Osteoblast (primary cell): ENCODE measurements at regions not wholly inside any gene's neighbourhood (a gene's known extent, or its start where the extent isn't known, plus 50 kb on each side); places are given as distances from the start of the nearest gene placed in this dataset.
"Not testable (repeated sequence)": the region's sequence is repeated elsewhere in the genome, so short reads cannot be mapped to it uniquely, and the experiment has no call there.

Experiments
- DNase-seq: peaks from one replicate; pipeline ENCODE4 v3.0.0; 2011; ENCODE audit warnings: low spot score, mixed read lengths; ENCODE audit not compliant: insufficient read length; ENCODE audit errors: missing footprints
- H2AFZ ChIP-seq: 2 replicates; pipeline ENCODE4 v1.6.0; 2011; ENCODE audit warnings: mild to moderate bottlenecking, low read length
- H3K27ac ChIP-seq: 2 replicates; pipeline ENCODE4 v1.5.1; 2011; ENCODE audit warnings: mild to moderate bottlenecking, low read depth, low read length, moderate library complexity
- H3K27me3 ChIP-seq: 2 replicates; pipeline ENCODE4 v1.6.0; 2012; ENCODE audit warnings: mild to moderate bottlenecking, control low read depth, inconsistent platforms, low read length, moderate library complexity; ENCODE audit not compliant: insufficient read depth
- H3K36me3 ChIP-seq: 2 replicates; pipeline ENCODE4 v1.5.1; 2011; ENCODE audit warnings: mild to moderate bottlenecking, low read length, control low read depth, moderate library complexity; ENCODE audit not compliant: insufficient read depth
- H3K4me1 ChIP-seq: 2 replicates; pipeline ENCODE4 v1.5.1; 2011; ENCODE audit warnings: mild to moderate bottlenecking, low read length, control low read depth, moderate library complexity; ENCODE audit not compliant: insufficient read depth
- H3K4me2 ChIP-seq: 2 replicates; pipeline ENCODE4 v1.6.0; 2011; ENCODE audit warnings: mild to moderate bottlenecking, low read length; ENCODE audit not compliant: insufficient read depth
- H3K4me3 ChIP-seq: fragments of 200-600 bp; sonication (generic); 3 replicates; pipeline ENCODE4 v1.5.1; 2012; ENCODE audit warnings: mild to moderate bottlenecking, low read length, inconsistent platforms; ENCODE audit not compliant: insufficient read depth
- H3K79me2 ChIP-seq: 2 replicates; pipeline ENCODE4 v1.6.0; 2012; ENCODE audit warnings: mild to moderate bottlenecking, low read length, control low read depth, inconsistent platforms; ENCODE audit not compliant: insufficient read depth
- H3K9me3 ChIP-seq: 2 replicates; pipeline ENCODE4 v1.5.1; 2011; ENCODE audit warnings: low read depth, low read length, control low read depth
- H4K20me1 ChIP-seq: 2 replicates; pipeline ENCODE4 v1.6.0; 2012; ENCODE audit warnings: mild to moderate bottlenecking, low read length, control low read depth; ENCODE audit not compliant: insufficient read depth
- CTCF ChIP-seq: IDR thresholded peaks from 2 replicates; pipeline ENCODE4 v1.5.1; 2011; ENCODE audit warnings: mild to moderate bottlenecking, low read depth, low read length, moderate library complexity; ENCODE audit errors: extremely low read depth

- H3K27ac ChIP-seq = no peak overlapping the region
- no peaks in the 10 kb centered on the region for H4K20me1 ChIP-seq
- no peak overlapping the region for H3K4me3 ChIP-seq
- no peaks in the 10 kb centered on the region for H3K4me1 ChIP-seq
- no peak for DNase-seq
- H3K27me3 ChIP-seq = no peaks in the 10 kb centered on the region
- no peak for TF ChIP-seq CTCF
- H2AFZ ChIP-seq = no peak overlapping the region
- H3K4me2 ChIP-seq = no peak overlapping the region
- no peaks in the 10 kb centered on the region for H3K79me2 ChIP-seq
- no peaks in the 10 kb centered on the region for H3K36me3 ChIP-seq
- no peaks in the 10 kb centered on the region for H3K9me3 ChIP-seq
Observed at GRCh38 chr12:38201461-38202276, 114.9 kb upstream of the ALG10B start.

GRCh38 chr12:38204831-38205230, 111.7 kb upstream of the ALG10B start:
- Histone ChIP-seq H3K4me3 (no peak overlapping the region), H3K4me2 (no peak overlapping the region), H3K9me3 (no peaks in the 10 kb centered on the region), H3K27me3 (no peaks in the 10 kb centered on the region), H3K36me3 (no peaks in the 10 kb centered on the region), H2AFZ (no peak overlapping the region), H3K4me1 (no peaks in the 10 kb centered on the region), H4K20me1 (no peaks in the 10 kb centered on the region), H3K27ac (no peak overlapping the region), H3K79me2 (no peaks in the 10 kb centered on the region)
- no peak for TF ChIP-seq CTCF
- no peak for DNase-seq

DNA sequence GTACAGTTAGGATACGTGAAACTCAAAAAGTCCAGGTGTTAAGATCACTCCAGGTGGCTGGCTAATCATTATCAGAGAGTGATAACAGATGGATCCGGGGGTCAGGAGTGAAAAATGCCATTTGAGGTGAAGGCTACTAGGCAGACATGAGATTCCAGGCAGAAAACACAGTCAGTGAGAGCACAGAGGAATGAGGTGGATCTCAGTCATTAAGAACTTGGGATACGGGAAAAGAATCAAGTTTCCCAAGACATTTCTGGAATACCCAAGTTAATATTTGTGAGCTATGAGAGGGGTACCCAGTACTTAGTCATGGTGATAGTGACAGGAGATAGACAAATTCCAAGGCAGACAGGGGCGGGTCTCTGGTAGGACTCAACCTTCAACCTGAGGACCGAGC, 94.6 kb upstream of the ALG10B start:
- no peak for DNase-seq
- TF ChIP-seq CTCF = no peak
- H3K4me3 ChIP-seq = no peak overlapping the region
- H3K27ac ChIP-seq = no peak overlapping the region
- H3K4me1 ChIP-seq = no peaks in the 10 kb centered on the region
- no peaks in the 10 kb centered on the region for H3K9me3 ChIP-seq
- no peaks in the 10 kb centered on the region for H4K20me1 ChIP-seq
- H2AFZ ChIP-seq = no peak overlapping the region
- H3K4me2 ChIP-seq = no peak overlapping the region
- H3K27me3 ChIP-seq = no peaks in the 10 kb centered on the region
- H3K79me2 ChIP-seq = no peaks in the 10 kb centered on the region
- H3K36me3 ChIP-seq = no peaks in the 10 kb centered on the region

- DNase-seq, H3K4me2 ChIP-seq, H3K27me3 ChIP-seq, H3K4me1 ChIP-seq, H3K9me3 ChIP-seq, H2AFZ ChIP-seq, H3K4me3 ChIP-seq, H3K79me2 ChIP-seq, H3K27ac ChIP-seq, H4K20me1 ChIP-seq, H3K36me3 ChIP-seq: not testable (repeated sequence)
Observed at GRCh38 chr12:38238328-38238727, 78.2 kb upstream of the ALG10B start.
